ENCODE measurements at regions not wholly inside any gene's neighbourhood (a gene's known extent, or its start where the extent isn't known, plus 50 kb on each side); places are given as distances from the start of the nearest gene placed in this dataset.

DNA sequence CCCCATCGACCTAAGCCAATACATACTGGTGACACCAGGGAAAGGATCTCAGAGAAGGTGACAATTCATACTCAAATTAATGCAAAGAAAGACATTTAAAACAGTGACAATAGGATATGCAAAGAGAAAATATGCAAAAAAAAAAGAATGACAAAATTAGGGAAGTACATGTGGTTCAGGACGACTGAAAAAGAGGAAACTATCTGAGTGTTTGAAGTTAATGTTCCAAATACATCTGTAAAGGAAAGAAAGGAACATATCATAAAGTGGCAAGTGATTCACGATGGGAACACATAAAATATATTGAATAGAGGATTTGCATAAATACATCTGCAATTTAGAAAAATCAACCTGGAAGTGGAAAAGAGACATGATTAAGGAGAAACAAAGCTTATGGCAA lies 441.4 kb downstream of the SLITRK5 start:
- TF ChIP-seq, protein P1, sequence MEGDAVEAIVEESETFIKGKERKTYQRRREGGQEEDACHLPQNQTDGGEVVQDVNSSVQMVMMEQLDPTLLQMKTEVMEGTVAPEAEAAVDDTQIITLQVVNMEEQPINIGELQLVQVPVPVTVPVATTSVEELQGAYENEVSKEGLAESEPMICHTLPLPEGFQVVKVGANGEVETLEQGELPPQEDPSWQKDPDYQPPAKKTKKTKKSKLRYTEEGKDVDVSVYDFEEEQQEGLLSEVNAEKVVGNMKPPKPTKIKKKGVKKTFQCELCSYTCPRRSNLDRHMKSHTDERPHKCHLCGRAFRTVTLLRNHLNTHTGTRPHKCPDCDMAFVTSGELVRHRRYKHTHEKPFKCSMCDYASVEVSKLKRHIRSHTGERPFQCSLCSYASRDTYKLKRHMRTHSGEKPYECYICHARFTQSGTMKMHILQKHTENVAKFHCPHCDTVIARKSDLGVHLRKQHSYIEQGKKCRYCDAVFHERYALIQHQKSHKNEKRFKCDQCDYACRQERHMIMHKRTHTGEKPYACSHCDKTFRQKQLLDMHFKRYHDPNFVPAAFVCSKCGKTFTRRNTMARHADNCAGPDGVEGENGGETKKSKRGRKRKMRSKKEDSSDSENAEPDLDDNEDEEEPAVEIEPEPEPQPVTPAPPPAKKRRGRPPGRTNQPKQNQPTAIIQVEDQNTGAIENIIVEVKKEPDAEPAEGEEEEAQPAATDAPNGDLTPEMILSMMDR (IDR thresholded peaks at IDR 0.05; ENCODE audit: low read depth, low read length, poor library complexity, severe bottlenecking), result no peak
- no peak for TF ChIP-seq EZH2phosphoT487 (IDR thresholded peaks at IDR 0.05; ENCODE audit: borderline replicate concordance, low read length)
- Histone ChIP-seq H3K9me2 (replicated peaks; ENCODE audit: control insufficient read depth, low read length) (no peaks in the 10 kb centered on the region), H3K4me3 (ENCODE audit: low read length) (no peak overlapping the region), H3K4me1 (ENCODE audit: control insufficient read depth, low read length) (no peaks in the 10 kb centered on the region), H3K79me2 (ENCODE audit: control insufficient read depth, low read length) (no peaks in the 10 kb centered on the region), H3K27me3 (ENCODE audit: control insufficient read depth, low read length) (no peaks in the 10 kb centered on the region), H3K36me3 (ENCODE audit: control insufficient read depth, low read length) (no peaks in the 10 kb centered on the region), H3K9me3 (ENCODE audit: control insufficient read depth, insufficient read depth, low read length) (no peaks in the 10 kb centered on the region), H3K4me2 (ENCODE audit: low read length) (no peak overlapping the region), H3K27ac (ENCODE audit: low read depth, low read length) (no peak overlapping the region), H4K20me1 (ENCODE audit: control insufficient read depth, insufficient read depth, low read depth, low read length) (no peaks in the 10 kb centered on the region), H3F3A (ENCODE audit: control insufficient read depth, insufficient read depth) (no peaks in the 10 kb centered on the region)

GRCh38 chr13:88115976-88116375 lies 444.8 kb downstream of the SLITRK5 start:
- Histone ChIP-seq H3K27ac (ENCODE audit: low read depth, low read length) (no peak overlapping the region), H3K79me2 (ENCODE audit: control insufficient read depth, low read length) (no peaks in the 10 kb centered on the region), H3F3A (ENCODE audit: control insufficient read depth, insufficient read depth) (no peaks in the 10 kb centered on the region), H3K4me3 (ENCODE audit: low read length) (no peak overlapping the region), H3K27me3 (ENCODE audit: control insufficient read depth, low read length) (no peaks in the 10 kb centered on the region), H3K36me3 (ENCODE audit: control insufficient read depth, low read length) (no peaks in the 10 kb centered on the region), H3K4me2 (ENCODE audit: low read length) (no peak overlapping the region), H3K4me1 (ENCODE audit: control insufficient read depth, low read length) (no peaks in the 10 kb centered on the region), H3K9me2 (replicated peaks; ENCODE audit: control insufficient read depth, low read length) (no peaks in the 10 kb centered on the region), H3K9me3 (ENCODE audit: control insufficient read depth, insufficient read depth, low read length) (no peaks in the 10 kb centered on the region), H4K20me1 (ENCODE audit: control insufficient read depth, insufficient read depth, low read depth, low read length) (no peaks in the 10 kb centered on the region)
- TF ChIP-seq, protein P1 (IDR thresholded peaks at IDR 0.05; ENCODE audit: low read depth, low read length, poor library complexity, severe bottlenecking), result no peak
- no peak for TF ChIP-seq EZH2phosphoT487 (IDR thresholded peaks at IDR 0.05; ENCODE audit: borderline replicate concordance, low read length)

GRCh38 chr13:88118952-88119351 lies 447.8 kb downstream of the SLITRK5 start:
- Histone ChIP-seq H3K79me2 (ENCODE audit: control insufficient read depth, low read length) (no peaks in the 10 kb centered on the region), H4K20me1 (ENCODE audit: control insufficient read depth, insufficient read depth, low read depth, low read length) (no peaks in the 10 kb centered on the region), H3K9me3 (ENCODE audit: control insufficient read depth, insufficient read depth, low read length) (no peaks in the 10 kb centered on the region), H3K27me3 (ENCODE audit: control insufficient read depth, low read length) (no peaks in the 10 kb centered on the region), H3K36me3 (ENCODE audit: control insufficient read depth, low read length) (no peaks in the 10 kb centered on the region), H3K4me1 (ENCODE audit: control insufficient read depth, low read length) (no peaks in the 10 kb centered on the region), H3K4me2 (ENCODE audit: low read length) (no peak overlapping the region), H3K4me3 (ENCODE audit: low read length) (no peak overlapping the region), H3K27ac (ENCODE audit: low read depth, low read length) (no peak overlapping the region), H3F3A (ENCODE audit: control insufficient read depth, insufficient read depth) (no peaks in the 10 kb centered on the region), H3K9me2 (replicated peaks; ENCODE audit: control insufficient read depth, low read length) (no peaks in the 10 kb centered on the region)
- TF ChIP-seq, protein P1 (IDR thresholded peaks at IDR 0.05; ENCODE audit: low read depth, low read length, poor library complexity, severe bottlenecking), result no peak
- TF ChIP-seq EZH2phosphoT487 (IDR thresholded peaks at IDR 0.05; ENCODE audit: borderline replicate concordance, low read length), result no peak

- no peaks in the 10 kb centered on the region for H3K9me3 ChIP-seq (ENCODE audit: control insufficient read depth, insufficient read depth, low read length)
Measured at GRCh38 chr13:88124142-88124541, 453.0 kb downstream of the SLITRK5 start.

More at GRCh38 chr13:88124142-88124541, 453.0 kb downstream of the SLITRK5 start:
- no peak for TF ChIP-seq EZH2phosphoT487 (IDR thresholded peaks at IDR 0.05; ENCODE audit: borderline replicate concordance, low read length)
- TF ChIP-seq, protein P1 (IDR thresholded peaks at IDR 0.05; ENCODE audit: low read depth, low read length, poor library complexity, severe bottlenecking), result no peak
- no peaks in the 10 kb centered on the region for H3K36me3 ChIP-seq (ENCODE audit: control insufficient read depth, low read length)
- no peaks in the 10 kb centered on the region for H3K79me2 ChIP-seq (ENCODE audit: control insufficient read depth, low read length)
- H3K4me1 ChIP-seq (ENCODE audit: control insufficient read depth, low read length), result no peaks in the 10 kb centered on the region
- no peaks in the 10 kb centered on the region for H3K9me2 ChIP-seq (replicated peaks; ENCODE audit: control insufficient read depth, low read length)
- no peak overlapping the region for H3K4me2 ChIP-seq (ENCODE audit: low read length)
- H3K4me3 ChIP-seq (ENCODE audit: low read length), result no peak overlapping the region
- H4K20me1 ChIP-seq (ENCODE audit: control insufficient read depth, insufficient read depth, low read depth, low read length), result no peaks in the 10 kb centered on the region
- no peaks in the 10 kb centered on the region for H3K27me3 ChIP-seq (ENCODE audit: control insufficient read depth, low read length)
- H3F3A ChIP-seq (ENCODE audit: control insufficient read depth, insufficient read depth), result no peaks in the 10 kb centered on the region
- H3K27ac ChIP-seq (ENCODE audit: low read depth, low read length), result no peak overlapping the region
